RWPE1 (cell line): ENCODE measurements at regions not wholly inside any gene's neighbourhood (a gene's known extent, or its start where the extent isn't known, plus 50 kb on each side); places are given as distances from the start of the nearest gene placed in this dataset.
"Not testable (repeated sequence)": the region's sequence is repeated elsewhere in the genome, so short reads cannot be mapped to it uniquely, and the experiment has no call there.

Experiments used
- CTCF ChIA-PET: fragments of 350-600 bp; sonication (Branson Sonifier 250); formaldehyde crosslinking; extraction: SDS; loops from one replicate; lab custom pipeline; 2021; lab: Yijun Ruan, JAX
- POLR2A ChIA-PET: fragments of 400-600 bp; formaldehyde crosslinking; extraction: SDS; loops from one replicate; lab custom pipeline; 2020; ENCODE audit warnings: antibody characterized with exemption; ENCODE audit not compliant: low non-redundant PET; lab: Yijun Ruan, JAX
- DNase-seq: peaks from one replicate; pipeline ENCODE4 v3.0.0; 2012; ENCODE audit warnings: low spot score
- H3K27ac ChIP-seq: fragments of 450-650 bp; 2 replicates; pipeline ENCODE4 v1.5.1; 2017
- CTCF ChIP-seq: fragments of 450-650 bp; conservative IDR thresholded peaks from 2 replicates; pipeline ENCODE4 v1.5.1; 2017; ENCODE audit warnings: low read depth, mild to moderate bottlenecking

- H3K27ac ChIP-seq, result no peak overlapping the region
- no peak for TF ChIP-seq CTCF
- CTCF ChIA-PET, result no interaction called here
- POLR2A ChIA-PET, result no interaction called here
- DNase-seq, result no peak
These were observed 538.4 kb downstream of the FAM181B start for GRCh38 chr11:82195283-82195682.

GRCh38 chr11:82194521-82194920 is 539.1 kb downstream of the FAM181B start:
- H3K27ac ChIP-seq, result no peak overlapping the region
- TF ChIP-seq CTCF, result no peak
- CTCF ChIA-PET, result no interaction called here
- POLR2A ChIA-PET, result no interaction called here
- DNase-seq, result no peak

DNA sequence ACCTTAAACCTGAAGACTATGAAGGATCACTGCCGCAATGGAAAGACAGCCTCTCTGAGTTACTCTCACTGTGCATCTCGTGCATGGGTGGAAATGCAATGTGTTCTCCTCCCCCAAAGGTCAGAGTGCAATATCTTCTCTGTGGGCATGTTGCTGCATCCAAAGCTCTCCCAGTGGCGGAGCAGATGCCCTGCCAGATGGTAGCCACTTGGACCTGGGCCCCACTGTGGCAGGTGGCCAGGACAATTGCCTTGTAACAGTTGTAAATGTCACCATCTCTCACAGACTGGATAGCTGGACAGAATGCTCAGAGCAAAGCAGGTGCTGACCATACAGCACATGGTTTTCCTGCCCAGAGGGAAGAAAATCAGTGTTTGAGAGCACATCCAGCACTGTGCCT is 542.0 kb downstream of the FAM181B start:
- CTCF ChIA-PET, result no interaction called here

GRCh38 chr11:82185925-82186324 is 547.7 kb downstream of the FAM181B start:
- CTCF ChIA-PET, result no interaction called here
- POLR2A ChIA-PET, result interaction anchor here (0.6 kb wide), 1 partner anchor 145 kb away, joined by 4 read pairs; no protein-coding TSS in a partner anchor
- H3K27ac ChIP-seq, result no peak overlapping the region
- no peak for TF ChIP-seq CTCF
- DNase-seq, result no peak

More for the DNA sequence above, 542.0 kb downstream of the FAM181B start:
- H3K27ac ChIP-seq, result no peak overlapping the region
- no peak for DNase-seq
- POLR2A ChIA-PET, result no interaction called here
- TF ChIP-seq CTCF, result no peak

DNA sequence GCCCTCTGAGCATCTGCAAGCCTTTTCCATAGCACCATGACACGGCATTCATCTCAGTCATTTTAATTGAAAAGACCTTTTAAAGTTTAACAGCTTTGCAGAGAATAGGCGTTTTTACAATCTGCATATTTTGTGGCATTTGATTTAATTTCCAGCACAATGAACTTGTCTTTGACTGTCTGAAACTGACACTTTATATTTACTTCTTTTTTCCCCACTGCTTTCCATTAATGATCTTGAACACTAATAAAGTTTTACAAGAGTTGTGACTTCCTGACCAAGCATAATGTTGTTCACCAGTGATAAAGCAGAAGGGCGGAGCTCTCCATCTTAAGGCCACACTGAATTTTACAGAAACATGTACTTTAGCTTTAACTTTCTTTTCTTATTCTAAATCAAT is 548.7 kb downstream of the FAM181B start:
- ChIA-PET CTCF (no interaction called here), POLR2A (no interaction called here)
- no peak for TF ChIP-seq CTCF
- DNase-seq, result no peak
- no peak overlapping the region for H3K27ac ChIP-seq

- TF ChIP-seq CTCF, result no peak
- H3K27ac ChIP-seq, result no peak overlapping the region
- ChIA-PET CTCF (no interaction called here), POLR2A (no interaction called here)
- no peak for DNase-seq
These were observed 550.3 kb downstream of the FAM181B start for GRCh38 chr11:82183346-82183745.

- DNase-seq, CTCF ChIA-PET, POLR2A ChIA-PET, H3K27ac ChIP-seq: not testable (repeated sequence)
These were observed 551.0 kb downstream of the FAM181B start for GRCh38 chr11:82182697-82183096.

GRCh38 chr11:82181796-82182195 is 551.9 kb downstream of the FAM181B start:
- CTCF ChIA-PET, DNase-seq, H3K27ac ChIP-seq, POLR2A ChIA-PET: not testable (repeated sequence)
